GM15510 (cell line): ENCODE measurements at regions not wholly inside any gene's neighbourhood (a gene's known extent, or its start where the extent isn't known, plus 50 kb on each side); places are given as distances from the start of the nearest gene placed in this dataset.

ENCODE experiments used
- POLR2A ChIP-seq: IDR thresholded peaks from 3 replicates; pipeline ENCODE4 v1.6.1; 2011; ENCODE audit warnings: borderline replicate concordance; ENCODE audit not compliant: insufficient read length; ENCODE audit errors: extremely low read depth

DNA sequence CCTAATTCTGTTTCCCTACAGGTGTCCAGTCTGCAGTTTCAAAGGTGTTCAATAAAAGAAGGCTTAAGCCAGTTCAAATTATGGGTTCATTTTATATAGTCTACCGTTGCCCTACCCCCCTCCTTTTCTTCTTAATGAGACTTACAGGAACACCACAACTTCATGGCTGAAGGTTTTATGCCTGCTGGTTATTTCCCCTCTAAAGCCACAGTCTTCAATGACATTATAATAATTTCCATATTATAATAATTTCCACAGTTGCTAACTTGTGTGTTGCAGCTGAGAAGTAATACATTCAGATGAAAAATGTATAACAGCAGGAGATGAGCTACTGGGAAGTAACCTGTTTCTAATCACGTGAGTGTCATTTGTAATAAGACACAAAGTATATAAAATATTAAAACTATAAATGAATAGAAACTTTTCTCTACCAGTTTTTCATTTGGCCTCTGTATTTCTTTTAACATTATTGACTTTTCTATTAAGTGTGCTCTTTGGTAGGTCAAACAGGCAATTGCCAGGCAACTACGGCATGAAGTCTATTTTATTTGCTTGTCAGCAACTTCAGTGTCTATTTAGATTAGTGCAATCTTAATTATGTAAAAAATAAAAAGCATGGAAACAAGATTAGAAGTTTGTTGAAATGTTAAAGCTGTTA is 120.5 kb upstream of the HMHB1 start:
- no peak for TF ChIP-seq POLR2A

DNA sequence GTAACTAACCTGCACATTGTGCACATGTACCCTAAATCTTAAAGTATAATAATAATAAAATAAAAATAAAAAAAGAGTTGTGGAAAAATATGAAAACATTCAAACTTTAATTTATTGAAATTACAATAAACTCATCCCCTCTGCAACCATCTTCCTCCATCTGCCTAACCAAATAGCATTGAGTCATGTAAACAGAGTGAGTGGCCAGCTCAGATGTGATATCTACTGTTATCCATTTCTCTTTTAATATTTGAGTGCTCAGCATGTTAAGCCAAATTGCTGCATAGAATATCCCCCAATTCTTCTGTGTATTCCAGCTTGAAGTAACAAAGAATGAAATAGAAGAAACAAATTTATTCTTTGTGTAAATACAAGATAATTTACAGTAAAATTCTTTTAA is 124.4 kb upstream of the HMHB1 start:
- no peak for TF ChIP-seq POLR2A

DNA sequence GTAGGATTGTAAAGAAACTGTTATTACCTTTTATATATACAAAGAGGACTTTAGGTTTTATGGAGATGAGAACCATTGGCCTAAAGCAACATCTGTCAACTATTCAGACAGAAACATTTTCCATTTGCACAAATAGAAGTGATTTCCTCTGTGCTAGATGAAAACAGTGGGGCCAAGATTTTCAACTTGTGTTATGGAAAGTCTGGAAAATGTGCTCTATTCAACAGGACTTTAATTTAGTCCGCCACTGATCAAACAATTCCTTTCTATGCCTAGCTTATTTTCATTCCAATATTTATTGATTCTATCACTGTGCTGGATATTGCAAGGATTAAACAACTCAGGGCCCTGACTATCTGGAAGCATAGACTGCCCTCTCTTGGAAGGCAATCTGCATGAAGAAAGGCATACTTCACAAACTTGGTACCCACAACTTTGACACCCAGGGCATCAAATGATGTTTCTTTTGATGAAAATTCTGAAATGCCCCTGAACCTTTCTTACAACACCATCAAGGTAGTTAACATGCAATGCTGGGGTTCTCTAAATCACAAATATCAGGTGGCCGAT is 126.6 kb upstream of the HMHB1 start:
- no peak for TF ChIP-seq POLR2A

DNA sequence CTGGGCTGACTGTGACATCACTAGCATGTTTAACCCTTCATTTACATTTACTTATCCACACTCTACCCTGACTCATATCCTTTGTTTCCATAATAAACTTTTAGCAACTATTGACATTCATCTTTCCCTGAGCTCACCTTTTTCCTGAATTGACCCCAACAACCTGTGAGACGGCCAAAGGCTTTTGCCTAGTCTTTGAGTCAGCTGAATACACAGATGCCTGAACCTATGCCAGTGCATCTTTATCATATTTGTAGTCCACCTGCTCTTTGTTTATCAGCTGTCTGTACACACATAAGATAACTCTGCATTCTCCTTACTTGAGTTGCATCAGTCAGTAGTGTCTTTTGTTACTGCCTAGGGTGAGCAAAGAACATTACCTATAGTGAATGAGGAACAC is 128.5 kb upstream of the HMHB1 start:
- TF ChIP-seq POLR2A = no peak

DNA sequence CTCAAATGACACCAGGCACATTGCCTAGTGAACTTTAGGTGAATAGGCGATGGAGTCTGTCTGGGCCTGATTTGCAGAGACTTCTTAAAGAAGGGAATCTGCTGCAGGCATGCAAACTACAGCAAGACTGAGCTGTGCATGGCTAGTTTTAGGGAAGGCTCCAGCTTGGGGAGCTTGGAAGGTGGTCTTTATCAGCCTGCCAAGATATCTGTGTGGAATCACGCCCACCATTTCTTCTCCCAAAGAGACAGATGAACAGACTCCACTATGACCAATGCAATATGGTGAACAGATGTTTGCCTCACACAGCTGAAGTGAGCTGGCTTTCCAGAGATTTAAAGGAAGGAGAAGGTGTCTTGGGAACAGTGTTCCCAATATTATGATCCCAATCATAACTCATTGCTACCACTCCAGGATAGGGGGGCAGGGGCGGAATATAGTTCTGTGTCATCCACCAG is 129.0 kb upstream of the HMHB1 start:
- no peak for TF ChIP-seq POLR2A

DNA sequence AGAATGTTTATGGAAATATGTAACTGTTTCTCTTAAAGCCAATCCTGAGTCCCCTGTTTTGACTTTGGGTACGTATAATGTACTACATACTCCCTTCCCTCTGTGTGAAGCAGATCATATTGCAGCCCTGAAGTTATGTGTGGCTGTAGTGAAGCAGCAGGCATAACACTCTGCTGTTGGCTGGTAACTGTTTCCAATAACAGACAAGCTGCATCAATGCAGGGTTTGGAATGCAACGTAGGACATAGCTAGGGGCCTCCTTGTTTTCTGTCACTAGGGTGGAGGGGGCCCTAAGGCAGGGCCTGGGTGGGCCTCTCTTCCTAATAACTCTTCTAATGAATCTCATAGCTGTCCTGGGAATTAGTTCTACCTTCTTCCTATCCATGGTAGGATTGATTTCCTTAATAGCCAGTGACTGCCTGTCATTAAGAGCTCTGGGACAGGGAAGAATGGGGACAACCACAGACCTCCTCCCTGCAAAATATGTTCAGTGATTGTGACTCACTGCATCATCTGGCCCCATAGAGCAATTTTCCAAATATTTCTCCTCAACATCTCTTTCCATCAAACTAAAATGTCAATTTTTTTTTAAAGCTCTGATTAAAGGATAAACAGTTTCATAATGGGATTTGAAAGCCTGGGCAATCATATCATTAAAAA is 129.6 kb upstream of the HMHB1 start:
- TF ChIP-seq POLR2A = no peak

DNA sequence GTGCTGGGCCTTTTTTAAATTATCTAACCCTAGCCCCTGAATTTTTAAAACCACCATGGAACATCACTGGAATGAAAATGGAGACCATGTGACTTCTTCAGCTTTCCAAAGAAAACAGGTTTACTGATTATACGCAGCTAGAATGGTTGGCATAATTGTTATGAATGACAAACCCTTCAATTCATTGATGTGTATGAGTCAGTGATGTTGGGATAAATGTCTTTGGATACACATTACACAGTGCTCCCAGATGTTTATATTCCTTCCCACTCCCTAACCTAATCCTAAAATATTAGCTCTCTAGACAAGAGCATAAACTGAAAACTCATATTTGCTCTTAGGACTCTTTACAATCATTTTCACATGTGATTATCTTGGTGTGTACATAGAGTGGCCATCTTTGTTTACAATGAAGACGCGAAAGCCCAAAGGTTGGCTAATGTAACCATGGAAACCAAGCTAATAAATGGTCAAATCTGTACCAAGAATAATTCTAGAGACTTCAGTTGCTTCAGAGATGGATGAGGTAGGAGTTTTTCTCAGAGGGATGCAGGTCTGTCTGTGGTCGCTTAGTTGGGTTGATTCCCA is 131.2 kb upstream of the HMHB1 start:
- no peak for TF ChIP-seq POLR2A

DNA sequence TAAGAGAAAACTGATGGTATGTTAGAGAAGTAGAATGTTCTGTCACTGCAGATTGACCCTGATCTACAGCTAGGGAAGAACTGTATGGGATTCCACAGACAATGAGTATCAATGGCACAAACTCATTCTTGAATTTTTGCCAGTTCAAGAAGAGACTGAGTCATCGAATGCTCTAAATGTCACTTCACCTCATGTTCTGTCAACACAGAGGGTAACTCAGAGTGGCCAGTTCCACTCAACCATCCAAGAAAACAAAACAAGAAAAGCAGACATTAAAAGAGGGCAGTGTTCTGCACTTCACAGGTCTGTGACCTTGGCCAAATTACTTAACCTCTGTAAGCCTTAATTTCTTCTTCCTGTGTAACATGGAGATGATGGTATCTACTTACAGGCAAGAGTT is 132.2 kb upstream of the HMHB1 start:
- no peak for TF ChIP-seq POLR2A

DNA sequence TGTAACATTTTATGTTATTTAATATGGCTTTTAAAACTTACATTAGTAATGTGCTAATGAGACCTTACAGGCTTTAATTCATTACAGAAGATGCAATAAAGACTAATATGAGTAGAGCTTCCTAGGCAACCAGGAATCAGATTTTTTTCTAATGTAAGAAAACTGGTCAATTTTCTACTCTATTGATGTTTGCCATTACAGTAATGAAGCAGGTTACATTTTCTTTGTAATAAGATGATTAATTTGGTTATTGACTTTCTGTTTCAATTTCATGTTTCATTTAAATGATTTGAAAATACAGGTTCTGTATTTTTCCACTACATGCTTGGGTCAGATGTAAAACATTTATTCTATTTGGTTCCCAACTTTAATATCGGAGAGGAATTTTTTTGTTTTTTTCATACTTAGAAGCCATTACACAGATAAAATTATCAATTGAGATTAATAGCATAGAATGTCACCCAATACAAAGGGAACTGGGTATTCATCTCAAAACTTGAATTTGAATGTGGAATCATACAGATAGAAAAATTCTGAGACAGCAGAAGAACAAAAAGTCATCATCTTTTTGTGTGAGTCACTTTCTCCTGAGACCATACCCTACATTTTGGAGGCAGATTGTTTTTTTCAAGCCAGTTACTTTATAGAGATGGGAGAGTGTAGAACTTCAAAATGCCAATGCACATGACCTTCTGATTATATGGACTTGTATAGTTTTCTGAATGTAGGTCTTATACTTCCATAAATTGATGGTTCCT is 133.6 kb upstream of the HMHB1 start:
- TF ChIP-seq POLR2A = no peak

DNA sequence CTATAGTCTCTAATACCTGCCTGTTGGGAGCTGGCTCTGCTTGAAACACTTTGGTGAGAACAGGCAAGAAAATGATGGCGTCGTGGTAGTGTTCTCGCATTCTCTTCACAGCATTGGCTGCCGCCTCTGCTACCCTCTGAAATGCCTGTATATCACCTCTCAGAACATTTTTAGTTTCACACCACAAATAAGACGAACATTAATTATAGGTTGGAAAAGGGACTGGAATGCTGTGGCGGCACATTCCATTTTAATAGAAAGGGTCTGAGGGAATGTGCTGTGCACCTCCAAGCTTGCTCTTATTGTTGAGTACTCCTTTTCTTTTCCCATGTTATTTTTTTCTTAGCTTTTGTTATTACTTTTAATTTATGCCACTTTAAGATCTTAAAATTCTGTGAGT is 134.6 kb upstream of the HMHB1 start:
- no peak for TF ChIP-seq POLR2A

DNA sequence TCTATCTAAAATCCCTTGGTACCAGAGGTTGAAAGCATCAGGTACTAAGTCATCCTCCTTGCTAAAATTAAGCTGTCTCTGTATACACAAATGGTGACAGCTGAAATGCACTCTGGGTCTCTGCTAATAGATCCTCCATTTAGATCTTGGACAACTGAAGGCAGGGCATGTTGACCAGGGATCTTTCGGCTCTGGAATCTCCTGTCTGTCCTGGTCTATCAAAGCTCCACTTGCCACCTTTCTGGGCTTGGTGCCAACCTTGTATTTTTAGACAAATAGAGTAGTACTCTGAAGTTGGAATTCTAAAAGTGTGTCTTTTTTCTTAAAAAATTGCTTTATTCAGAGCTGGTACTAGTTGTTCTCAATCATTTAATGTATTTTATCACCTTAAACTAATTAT is 135.2 kb upstream of the HMHB1 start:
- no peak for TF ChIP-seq POLR2A

DNA sequence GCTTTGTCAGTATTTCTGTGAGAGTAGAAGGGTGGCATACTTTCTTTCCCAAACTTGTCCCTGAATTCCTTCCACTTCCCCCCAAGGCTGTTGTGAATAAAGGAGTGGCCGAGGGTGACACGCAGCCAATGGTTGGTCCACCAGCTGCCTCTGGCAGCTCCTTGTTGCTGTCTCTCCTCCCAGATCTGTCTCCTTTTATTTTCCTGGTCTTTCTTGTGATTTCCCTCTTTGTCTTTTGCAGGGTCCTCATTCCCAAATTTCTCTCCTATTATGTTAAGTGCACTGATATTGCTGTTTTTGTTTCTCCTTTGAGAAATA is 137.5 kb upstream of the HMHB1 start:
- no peak for TF ChIP-seq POLR2A

DNA sequence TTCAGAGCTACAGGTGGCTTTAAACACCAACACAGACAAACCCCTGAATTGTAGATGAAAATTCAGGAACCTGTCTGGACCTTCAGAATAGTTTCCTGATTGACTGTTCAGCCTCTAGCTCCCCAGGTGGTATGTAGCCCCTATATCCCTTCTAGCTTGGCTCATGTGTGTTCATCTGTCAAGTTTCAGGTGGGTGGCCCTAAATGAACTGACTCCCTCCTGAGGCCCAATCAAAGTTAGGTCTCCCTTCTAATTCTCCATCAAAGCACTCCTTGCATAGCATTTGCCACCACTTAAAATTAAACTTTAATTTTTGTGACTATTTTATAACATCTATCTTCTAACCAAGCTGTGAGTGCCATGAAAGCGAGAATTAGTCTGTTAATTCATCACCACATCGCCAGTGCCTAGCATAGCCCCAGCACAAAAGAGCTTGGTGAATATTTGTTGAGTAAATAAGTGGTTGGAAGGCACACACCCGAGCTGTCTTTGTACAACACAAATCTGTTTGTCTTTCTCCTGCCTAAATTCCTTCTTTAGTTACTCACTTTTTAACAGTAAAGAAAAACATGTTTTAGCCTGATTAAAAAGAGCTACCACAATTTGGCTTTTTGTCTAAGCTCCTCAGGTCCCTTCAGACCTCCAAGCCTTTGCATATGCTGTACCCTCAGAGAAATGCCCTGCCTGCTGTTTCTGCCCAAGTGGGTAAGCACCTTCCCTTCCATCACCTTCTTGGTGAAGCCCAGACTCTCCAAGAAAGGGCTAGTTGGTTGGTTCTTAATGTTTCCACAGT is 138.1 kb upstream of the HMHB1 start:
- no peak for TF ChIP-seq POLR2A

DNA sequence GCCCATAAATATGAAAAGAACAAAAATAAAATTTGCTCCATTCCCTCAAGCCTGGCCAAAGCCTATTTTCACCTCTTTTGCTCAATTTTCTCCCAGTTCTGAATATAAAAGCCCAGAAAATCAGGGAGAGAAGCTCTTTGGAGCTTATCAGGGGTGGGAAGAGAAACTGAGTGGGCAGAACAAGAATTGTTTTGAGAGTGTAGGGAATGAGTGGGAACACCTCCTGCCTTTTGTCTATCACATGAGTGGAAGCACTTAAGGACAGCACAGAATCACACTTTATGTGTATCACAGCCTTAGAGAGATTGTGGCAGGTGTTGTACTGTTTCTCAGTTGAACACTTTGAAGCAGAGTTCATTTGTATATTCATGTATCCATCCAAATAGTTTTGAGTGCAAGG is 139.2 kb upstream of the HMHB1 start:
- TF ChIP-seq POLR2A = no peak
